ENCODE measurements at regions not wholly inside any gene's neighbourhood (a gene's known extent, or its start where the extent isn't known, plus 50 kb on each side); places are given as distances from the start of the nearest gene placed in this dataset.

DNA sequence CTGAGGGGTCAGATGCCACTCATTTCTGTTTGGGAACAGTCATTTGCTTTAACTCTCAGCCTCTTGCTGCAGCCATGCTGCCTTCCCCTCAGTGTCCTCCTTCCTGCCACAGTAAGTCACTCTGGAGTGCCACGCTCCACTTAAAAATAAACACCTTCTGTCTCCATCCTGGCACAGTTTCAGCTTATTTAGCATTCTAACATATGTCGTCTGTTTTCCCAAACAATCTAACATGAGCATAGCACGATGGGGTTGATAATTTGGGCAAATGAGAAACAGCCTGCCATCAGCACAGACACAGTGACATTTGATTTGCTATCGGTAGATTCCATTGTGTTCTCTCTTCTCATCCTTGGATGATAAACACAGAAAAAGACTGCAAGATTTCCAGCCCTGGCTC lies 768.6 kb downstream of the UQCRFS1 start:
- ChIA-PET CTCF (interaction anchor here (1.4 kb wide), 1 partner anchor 189 kb away, joined by 3 read pairs; no protein-coding TSS in a partner anchor), POLR2A (no interaction called here)
- Histone ChIP-seq H3K27ac (ENCODE audit: extremely low read depth, low read depth, low read length) (no peak overlapping the region), H3K4me3 (ENCODE audit: low read depth, low read length) (no peak overlapping the region), H3K9me3 (ENCODE audit: control insufficient read depth, insufficient read depth, low read depth, low read length) (no peaks in the 10 kb centered on the region; the same call in 1 of the 2 replicates), H3K36me3 (ENCODE audit: control insufficient read depth in 2 of 2, insufficient read depth in 1 of 2, low read length in 2 of 2) (no peaks in the 10 kb centered on the region), H3K4me1 (ENCODE audit: control insufficient read depth, insufficient read depth, low read length) (peaks cover 9% of the 10 kb centered on the region)
- TF ChIP-seq ZNF830 (tag by site-specific recombination; IDR thresholded peaks at IDR 0.05; ENCODE audit: low read depth) (no peak), ZNF404 (tag by site-specific recombination; IDR thresholded peaks at IDR 0.05) (no peak), ZNF350 (tag by site-specific recombination; IDR thresholded peaks at IDR 0.05) (no peak), ZNF324 (tag by site-specific recombination; IDR thresholded peaks at IDR 0.05) (no peak), ZNF76 (tag by site-specific recombination; IDR thresholded peaks at IDR 0.05; ENCODE audit: borderline replicate concordance, low read depth) (no peak), MEIS1 (CRISPR knock-in tag; IDR thresholded peaks at IDR 0.05; ENCODE audit: borderline replicate concordance) (no peak), KLF10 (tag by site-specific recombination; IDR thresholded peaks at IDR 0.05) (no peak), BCL11B (tag by site-specific recombination; IDR thresholded peaks at IDR 0.05; ENCODE audit: low read depth) (no peak), ZNF10 (tag by site-specific recombination; IDR thresholded peaks at IDR 0.05) (no peak), ZEB2 (tag by site-specific recombination; IDR thresholded peaks at IDR 0.05) (no peak), MYNN (tag by site-specific recombination; IDR thresholded peaks at IDR 0.05; ENCODE audit: borderline replicate concordance) (no peak), ZNF248 (tag by site-specific recombination; IDR thresholded peaks at IDR 0.05) (no peak), REPIN1 (tag by site-specific recombination; IDR thresholded peaks at IDR 0.05; ENCODE audit: low read depth) (no peak), ZNF560 (tag by site-specific recombination; IDR thresholded peaks at IDR 0.05; ENCODE audit: borderline replicate concordance) (no peak), ZNF132 (tag by site-specific recombination; IDR thresholded peaks at IDR 0.05; ENCODE audit: borderline replicate concordance) (no peak)
- TF ChIP-seq, protein P1, sequence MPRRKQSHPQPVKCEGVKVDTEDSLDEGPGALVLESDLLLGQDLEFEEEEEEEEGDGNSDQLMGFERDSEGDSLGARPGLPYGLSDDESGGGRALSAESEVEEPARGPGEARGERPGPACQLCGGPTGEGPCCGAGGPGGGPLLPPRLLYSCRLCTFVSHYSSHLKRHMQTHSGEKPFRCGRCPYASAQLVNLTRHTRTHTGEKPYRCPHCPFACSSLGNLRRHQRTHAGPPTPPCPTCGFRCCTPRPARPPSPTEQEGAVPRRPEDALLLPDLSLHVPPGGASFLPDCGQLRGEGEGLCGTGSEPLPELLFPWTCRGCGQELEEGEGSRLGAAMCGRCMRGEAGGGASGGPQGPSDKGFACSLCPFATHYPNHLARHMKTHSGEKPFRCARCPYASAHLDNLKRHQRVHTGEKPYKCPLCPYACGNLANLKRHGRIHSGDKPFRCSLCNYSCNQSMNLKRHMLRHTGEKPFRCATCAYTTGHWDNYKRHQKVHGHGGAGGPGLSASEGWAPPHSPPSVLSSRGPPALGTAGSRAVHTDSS (tag by site-specific recombination; IDR thresholded peaks at IDR 0.05): no peak
- TF ChIP-seq, protein P2, sequence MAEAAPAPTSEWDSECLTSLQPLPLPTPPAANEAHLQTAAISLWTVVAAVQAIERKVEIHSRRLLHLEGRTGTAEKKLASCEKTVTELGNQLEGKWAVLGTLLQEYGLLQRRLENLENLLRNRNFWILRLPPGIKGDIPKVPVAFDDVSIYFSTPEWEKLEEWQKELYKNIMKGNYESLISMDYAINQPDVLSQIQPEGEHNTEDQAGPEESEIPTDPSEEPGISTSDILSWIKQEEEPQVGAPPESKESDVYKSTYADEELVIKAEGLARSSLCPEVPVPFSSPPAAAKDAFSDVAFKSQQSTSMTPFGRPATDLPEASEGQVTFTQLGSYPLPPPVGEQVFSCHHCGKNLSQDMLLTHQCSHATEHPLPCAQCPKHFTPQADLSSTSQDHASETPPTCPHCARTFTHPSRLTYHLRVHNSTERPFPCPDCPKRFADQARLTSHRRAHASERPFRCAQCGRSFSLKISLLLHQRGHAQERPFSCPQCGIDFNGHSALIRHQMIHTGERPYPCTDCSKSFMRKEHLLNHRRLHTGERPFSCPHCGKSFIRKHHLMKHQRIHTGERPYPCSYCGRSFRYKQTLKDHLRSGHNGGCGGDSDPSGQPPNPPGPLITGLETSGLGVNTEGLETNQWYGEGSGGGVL (tag by site-specific recombination; IDR thresholded peaks at IDR 0.05): no peak
- TF ChIP-seq, protein P3, sequence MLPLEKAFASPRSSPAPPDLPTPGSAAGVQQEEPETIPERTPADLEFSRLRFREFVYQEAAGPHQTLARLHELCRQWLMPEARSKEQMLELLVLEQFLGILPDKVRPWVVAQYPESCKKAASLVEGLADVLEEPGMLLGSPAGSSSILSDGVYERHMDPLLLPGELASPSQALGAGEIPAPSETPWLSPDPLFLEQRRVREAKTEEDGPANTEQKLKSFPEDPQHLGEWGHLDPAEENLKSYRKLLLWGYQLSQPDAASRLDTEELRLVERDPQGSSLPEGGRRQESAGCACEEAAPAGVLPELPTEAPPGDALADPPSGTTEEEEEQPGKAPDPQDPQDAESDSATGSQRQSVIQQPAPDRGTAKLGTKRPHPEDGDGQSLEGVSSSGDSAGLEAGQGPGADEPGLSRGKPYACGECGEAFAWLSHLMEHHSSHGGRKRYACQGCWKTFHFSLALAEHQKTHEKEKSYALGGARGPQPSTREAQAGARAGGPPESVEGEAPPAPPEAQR (tag by site-specific recombination; IDR thresholded peaks at IDR 0.05): no peak
- TF ChIP-seq, protein P4, sequence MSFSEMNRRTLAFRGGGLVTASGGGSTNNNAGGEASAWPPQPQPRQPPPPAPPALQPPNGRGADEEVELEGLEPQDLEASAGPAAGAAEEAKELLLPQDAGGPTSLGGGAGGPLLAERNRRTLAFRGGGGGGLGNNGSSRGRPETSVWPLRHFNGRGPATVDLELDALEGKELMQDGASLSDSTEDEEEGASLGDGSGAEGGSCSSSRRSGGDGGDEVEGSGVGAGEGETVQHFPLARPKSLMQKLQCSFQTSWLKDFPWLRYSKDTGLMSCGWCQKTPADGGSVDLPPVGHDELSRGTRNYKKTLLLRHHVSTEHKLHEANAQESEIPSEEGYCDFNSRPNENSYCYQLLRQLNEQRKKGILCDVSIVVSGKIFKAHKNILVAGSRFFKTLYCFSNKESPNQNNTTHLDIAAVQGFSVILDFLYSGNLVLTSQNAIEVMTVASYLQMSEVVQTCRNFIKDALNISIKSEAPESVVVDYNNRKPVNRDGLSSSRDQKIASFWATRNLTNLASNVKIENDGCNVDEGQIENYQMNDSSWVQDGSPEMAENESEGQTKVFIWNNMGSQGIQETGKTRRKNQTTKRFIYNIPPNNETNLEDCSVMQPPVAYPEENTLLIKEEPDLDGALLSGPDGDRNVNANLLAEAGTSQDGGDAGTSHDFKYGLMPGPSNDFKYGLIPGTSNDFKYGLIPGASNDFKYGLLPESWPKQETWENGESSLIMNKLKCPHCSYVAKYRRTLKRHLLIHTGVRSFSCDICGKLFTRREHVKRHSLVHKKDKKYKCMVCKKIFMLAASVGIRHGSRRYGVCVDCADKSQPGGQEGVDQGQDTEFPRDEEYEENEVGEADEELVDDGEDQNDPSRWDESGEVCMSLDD (tag by site-specific recombination; IDR thresholded peaks at IDR 0.05): no peak
